GM21737 (cell line): ENCODE measurements at regions not wholly inside any gene's neighbourhood (a gene's known extent, or its start where the extent isn't known, plus 50 kb on each side); places are given as distances from the start of the nearest gene placed in this dataset.

ENCODE experiments used
- ATAC-seq: cut with Tn5 transposase; IDR thresholded peaks from one replicate; pipeline ENCODE4 v1.9.1; 2021; ENCODE audit warnings: mild to moderate bottlenecking, moderate library complexity; ENCODE audit not compliant: unreplicated experiment

DNA sequence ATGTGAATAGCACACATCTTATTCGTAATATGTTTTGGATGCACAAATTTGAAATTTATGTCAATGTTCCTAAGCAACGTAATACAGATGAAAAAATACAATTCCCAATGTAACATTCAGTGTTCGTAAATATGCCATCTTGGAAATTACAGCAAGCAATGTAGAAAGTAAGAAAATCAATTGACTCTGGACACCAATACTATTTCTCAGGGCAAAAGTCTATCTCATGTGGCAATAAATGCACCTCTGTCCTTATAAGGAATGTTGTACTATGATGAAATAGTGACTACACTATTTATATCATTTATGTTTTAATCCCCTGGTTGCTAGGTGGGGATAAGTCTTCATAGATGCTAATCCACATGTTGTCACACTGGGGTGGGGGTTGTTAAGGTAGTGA is 251.2 kb downstream of the GXYLT1 start:
- no peak for ATAC-seq

DNA sequence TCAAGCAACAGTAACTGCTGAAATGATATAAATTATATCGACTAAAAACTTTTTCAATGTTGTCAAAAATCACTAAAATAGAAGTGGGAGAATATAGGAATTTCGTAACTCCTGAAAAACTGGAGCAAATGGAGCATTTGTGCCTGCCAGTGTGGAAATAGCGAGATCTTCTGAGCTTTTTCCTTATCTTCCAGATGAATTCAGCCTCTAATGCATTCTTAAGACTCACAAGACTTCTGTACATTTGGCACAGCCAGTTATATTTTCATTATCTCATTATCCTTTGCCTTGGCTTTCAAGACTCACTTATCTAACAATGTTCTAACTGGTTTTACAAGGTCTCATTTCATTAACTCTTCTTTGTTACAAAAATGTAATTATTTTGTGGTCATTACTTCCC is 252.4 kb downstream of the GXYLT1 start:
- no peak for ATAC-seq

DNA sequence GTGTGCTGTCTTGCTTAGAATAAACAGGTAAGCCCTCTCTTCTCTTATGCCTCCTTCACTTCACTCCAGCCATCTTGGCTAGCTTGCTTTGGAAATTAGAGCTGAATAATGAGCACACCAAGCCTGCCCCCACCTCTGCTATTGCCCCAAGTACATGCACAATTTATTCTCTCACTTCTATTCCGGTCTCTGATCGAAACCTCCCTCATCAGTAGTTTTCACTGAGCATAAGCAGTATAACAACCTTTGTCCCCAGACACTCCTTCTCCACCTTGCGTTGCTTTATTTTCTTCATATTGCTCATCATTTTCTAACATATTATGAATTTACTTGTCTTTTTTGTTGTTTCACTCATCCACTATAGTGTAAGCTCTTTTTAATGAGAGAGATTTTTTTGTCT is 253.4 kb downstream of the GXYLT1 start:
- ATAC-seq: no peak

DNA sequence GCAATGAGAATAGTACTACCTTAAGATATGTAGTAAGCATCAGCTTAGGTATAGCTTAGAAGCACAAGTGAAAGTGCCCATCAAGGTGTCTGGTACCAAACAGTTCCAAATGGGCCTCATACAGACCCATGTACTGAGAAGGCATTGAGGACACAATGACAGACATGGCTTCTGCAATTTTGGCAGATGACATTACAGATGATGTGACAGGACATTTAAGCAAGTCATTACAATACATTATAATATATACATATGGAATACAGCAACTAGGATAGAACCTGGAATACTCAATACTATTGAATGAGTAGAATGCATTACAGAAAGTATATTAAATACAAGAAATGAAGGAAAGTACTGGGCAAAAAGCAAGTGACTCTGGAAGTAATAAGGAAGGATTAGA is 256.4 kb downstream of the GXYLT1 start:
- ATAC-seq: no peak

DNA sequence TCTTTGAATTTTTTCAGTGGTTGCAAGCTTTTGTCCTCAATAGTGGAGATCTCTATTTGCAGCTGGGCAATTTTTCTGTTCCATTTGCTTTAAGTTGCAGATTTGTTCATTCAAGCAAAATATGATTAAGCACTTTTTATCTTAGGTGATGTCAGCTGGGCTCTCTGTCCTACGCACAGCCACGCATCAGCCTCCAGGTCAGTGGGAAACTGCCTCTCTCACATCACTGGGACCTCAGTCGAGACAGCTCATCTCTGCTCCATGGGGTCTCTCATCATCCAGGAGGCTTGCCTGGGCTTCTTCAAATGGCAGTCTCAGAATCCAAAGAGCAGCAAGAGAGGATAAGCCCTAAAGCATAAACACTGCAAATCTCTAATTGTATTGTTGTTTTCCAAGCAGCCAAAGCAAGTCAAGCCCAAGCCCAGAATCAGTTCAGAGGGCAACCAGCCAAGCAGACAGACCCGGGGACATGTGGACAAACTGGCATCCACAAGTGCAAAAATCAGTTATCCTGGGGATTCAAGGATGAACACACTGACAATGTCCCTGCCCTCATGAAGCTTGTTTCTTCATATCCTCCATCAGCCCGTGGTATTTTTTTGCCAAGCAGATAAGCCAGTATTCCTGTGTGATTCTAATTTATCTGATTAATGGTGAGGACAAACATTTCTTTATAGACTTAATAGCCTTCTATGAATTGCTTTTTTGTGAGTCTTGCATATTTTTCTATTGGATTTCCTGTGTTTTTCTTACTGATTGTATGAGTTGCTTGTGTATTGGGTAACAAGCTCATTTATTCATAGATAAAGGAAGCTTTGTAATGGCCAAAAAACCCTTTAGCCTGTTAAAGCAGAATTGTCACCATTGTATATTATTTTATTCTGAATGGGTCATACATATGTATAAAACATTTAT is 262.5 kb downstream of the GXYLT1 start:
- ATAC-seq: no peak

DNA sequence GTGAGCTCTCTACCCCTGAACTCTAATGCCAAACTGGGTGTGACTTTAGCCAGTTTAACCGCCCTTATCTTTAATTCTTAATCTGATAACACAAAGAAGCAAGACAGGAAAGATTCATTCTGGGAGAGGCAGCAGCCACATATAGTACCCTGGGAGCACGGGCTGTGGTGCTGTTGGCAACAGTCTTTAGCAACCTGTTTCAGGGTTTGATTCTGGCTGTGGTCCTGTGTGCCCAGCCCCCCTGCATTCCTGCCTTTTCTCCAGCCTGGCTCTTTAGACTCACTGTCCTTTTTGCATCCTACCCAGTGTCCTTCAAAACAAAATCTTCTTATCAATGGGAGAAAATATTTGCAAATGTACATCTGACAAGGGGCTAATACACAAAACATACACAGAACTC is 275.2 kb downstream of the GXYLT1 start:
- no peak for ATAC-seq

DNA sequence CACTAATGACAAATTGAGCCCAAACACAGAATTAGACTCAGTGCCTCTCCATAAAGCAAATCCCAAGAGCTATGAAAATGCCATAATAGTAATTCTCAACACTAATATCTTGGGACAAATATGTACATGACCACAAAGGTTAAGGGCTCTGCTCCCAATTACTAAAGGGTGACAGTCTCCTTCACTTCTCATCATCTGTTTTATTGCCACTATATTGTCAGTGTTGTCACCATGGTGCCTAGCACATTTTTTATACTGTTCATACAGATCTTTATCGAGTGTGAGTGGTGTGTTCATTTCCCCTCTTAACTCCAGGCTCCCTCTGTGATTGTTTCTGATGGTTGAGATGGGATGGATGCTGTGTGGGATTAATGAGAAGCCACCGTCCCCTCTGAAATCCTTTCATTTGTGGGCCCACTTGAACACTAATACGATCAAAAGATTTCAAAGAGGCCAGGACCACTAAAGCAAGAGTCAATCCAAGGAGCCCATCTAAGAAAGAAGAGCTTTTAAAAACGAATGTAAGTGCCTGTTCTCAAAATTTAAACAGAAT is 277.7 kb downstream of the GXYLT1 start:
- ATAC-seq: no peak

DNA sequence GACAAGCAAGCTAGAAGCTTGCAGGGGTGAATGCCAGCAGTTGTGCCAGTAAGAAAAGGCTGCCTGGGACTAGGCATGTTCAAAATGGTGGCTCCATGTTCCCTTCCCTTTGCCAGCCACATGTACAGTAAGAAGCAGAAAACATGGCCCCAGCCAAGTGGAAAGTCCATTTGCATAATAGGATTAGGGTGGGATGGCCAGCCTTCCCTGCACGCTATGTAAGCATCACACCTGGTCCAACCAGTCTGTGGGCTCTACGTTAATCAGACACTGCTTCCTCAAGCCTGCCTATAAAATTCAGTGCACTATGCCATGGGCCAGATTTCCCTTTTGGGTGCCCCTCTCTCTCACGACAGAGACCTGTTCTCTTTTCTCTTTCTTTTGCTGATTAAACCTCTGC is 288.4 kb downstream of the GXYLT1 start:
- ATAC-seq: no peak

DNA sequence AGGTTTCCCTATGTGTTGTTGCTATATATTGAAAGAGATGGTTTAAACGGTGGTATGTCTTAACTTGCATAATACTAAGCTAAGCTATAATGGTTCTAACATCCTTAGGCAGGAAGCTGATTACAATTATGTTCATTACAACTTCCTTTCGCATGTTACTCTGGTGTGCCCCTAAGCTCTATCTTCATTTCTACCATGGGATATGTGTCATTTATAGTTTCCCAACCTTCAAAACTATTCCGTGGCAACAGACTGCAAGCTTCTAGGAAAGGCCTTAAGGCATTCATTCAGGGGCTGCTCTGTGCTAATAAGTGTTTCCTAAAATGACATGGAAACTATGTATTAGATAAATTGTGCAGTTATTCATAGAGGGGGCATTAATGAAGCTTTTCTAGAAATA is 294.6 kb downstream of the GXYLT1 start:
- ATAC-seq: no peak

DNA sequence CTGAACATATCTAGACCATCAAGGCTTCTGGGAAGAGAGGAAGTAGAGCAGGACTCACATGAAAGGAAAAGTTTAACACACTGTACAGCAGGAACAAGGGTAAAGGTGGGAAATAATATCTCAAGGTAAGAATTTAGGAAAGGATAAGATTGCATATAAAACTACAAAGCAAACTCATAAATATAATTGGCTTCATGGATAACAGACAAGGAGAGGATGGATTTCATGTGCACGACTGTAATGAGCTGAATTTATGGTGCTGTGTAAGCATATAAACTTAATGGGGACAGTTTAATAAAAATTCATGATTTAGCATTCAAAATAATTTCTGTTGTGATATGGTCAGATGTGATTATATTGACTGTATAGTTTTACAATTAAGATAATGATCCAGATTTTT is 298.0 kb downstream of the GXYLT1 start:
- no peak for ATAC-seq

DNA sequence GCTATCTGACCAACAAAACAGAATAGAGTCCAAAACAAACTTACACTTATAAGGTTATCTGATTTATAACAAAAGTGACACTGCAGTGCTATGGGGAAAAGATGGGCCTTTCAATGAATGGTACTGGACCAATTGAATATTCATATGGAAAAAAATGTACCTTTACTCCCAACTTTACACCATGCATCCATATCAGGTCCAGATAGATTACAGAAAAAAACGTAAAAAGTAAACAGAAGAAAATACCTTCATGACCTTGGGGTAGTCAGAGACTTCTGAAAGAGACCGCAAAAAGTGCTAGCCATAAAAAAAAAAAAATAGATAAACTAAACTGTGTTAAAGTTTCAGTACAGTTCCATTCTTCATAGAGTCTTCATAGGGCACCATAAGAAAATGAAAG is 308.3 kb downstream of the GXYLT1 start:
- ATAC-seq: no peak

DNA sequence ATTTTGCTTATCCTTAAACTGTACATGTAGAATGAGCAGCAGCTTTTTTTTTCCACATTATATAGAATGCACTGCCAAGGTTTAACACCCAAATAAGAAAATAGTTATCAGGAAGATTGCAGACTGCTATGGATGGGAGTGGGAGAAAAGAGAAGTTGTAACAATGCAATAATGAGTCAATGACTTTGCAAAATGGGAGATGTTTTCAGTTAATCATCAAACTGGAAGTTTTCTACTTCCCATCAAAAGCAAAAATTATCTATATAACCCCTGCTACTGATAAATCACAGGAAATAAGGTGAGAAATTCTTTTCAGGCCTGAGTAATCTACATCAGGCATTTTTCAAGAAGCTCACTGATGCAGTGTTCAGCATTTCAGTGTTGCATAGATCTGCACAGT is 309.1 kb downstream of the GXYLT1 start:
- ATAC-seq: no peak

DNA sequence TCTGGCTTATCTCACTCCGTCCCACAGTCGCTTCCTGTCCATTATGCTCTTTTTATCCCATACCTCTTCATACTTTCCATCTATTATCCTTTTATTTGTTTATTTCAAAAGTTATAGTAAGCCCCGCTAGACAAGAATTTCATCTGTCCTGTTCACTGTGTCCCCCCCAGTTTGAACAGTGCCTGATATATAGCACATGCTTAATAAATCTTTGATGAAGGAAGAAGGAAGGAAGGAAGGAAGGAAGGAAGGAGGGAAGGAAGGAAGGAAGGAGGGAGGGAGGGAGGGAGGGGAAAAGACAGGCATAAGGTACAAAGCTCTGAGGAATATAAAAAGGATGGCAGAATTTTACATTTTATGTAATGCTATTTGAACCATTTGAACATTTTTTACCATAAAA is 324.7 kb downstream of the GXYLT1 start:
- ATAC-seq: no peak

DNA sequence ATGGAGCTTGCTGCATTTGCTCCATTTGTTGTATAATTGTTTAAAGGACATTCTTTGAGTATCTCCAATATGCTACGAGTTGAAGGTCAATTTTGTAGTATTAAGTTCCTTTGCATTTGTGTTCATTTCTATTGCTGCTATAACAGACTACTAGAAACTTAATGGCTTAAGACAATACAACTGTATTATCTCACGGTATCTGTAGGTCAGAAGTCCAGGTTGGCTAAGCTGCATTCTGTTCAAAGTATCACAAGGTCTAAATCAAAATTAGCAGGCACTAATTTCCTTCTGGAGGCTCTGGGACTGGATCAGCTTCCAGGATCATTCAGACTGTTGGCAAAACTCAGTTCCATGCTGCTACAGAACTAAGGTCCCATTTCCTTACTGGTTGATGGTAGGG is 340.6 kb downstream of the GXYLT1 start:
- ATAC-seq: no peak

DNA sequence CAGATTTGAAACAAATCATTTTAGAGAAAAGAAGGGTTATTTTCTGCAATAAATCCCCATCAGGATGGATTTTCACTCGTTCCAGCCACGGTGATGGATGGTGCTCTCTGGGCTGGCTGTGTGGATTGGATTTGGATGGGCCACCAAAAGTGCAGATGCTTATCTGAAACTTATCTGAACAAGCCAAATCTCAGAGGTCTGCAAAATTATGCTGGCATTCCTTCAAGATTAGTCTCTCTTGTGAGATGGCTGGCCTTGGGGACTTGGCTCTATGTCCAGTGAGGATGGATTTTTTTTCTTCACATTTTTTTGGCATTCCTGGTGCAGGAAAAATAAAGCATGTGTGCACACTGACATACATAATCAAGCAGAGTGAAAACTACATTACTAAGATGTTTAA is 341.9 kb downstream of the GXYLT1 start:
- ATAC-seq: no peak

DNA sequence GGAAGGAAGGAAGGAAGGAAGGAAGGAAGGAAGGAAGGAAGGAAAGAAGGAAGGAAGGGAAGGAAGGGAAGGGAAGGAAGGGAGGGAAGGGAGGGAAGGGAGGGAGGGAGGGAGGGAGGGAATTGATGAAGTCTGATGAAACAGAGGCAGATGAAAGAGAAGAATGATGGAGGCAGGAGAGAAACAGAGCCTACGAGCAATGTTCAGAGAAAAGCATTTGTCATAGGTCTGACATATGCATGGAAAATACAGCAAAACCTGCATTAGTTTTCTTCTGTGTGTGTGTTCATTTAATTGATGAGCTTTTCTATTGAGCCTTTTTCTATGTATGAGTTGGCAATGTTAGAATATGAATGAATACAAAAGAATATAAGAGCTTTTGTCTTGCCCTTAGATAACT is 343.4 kb downstream of the GXYLT1 start:
- no peak for ATAC-seq

DNA sequence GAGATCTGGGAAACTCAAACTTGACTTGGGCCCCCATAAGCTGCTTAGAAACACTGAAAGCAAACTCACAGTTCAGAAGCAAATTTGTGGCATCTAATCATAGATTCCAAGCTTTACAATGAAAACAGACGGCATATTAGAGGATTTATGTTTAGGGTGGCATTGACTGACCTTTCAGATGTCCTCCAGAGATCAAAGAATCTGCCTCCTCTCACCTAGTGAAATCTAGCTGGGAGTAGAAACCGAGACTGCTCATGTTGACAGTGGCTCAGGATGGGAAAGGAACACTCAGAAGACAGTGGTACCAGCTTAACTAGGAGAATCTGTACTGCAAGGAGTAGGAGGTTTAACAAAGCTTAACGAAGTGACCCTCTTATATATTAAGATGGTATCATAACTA is 345.0 kb downstream of the GXYLT1 start:
- ATAC-seq: no peak

DNA sequence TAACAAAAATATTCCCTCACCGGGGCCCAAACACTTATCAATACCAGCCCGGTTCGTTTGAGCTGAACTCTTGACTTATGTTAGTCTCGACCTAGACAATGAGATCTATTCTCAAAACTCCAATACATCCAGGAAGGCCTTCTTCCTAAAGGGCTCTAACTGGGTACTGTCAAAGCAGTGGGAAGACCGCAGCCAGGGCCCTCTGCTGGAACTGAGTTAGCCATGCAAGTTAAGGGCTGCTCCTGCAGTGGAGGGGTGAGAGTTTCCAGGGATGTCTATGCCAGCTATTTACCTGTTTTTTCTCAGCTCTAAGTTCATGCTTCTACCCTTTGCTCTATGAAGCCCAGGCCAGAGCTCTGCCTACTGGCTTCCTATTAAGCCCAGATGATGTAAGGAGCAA is 348.8 kb downstream of the GXYLT1 start:
- ATAC-seq: no peak

DNA sequence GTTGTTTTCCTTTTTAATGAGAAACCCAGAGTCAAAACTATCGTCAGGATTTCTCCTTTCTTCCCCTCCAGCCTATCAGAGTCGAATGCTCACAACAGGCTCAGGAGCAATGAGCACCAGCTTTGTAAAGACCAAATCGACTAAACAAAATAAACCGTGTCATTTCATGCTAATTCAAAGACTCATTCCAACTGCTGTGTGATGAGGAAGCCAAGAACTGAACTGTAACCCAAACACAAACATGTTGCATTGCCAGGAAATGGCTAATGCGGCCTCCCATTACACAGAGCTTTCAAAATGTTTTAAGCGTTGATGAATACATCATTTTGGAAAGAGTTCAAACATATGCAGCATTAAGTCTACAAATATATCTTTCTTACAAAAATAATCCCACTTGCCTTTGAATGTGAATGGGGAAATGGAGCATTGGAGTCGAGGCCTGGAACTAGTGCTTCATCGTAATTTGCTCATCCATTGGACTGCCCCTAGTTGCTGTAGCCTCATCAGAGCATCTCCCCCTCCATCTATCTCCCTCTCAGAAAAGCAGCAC is 349.5 kb downstream of the GXYLT1 start:
- ATAC-seq: no peak

DNA sequence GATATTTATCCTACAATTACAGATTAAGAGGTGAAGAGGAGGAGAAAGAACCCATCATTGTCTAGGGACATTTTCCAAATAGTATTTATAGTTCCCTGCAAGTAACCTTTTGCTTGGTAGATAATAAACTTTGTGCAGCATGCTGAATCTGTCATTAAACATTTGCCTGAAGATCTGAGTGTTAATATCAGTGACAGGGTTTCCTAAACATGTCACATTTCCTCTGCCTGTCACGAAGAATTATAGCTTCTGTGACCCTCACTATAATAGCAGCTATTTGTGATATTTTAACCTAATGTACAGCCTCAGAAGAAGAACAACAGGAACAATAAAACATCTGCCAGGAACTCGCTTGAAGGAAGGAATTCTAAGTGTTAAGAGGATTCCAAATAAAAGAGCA is 350.3 kb downstream of the GXYLT1 start:
- no peak for ATAC-seq

DNA sequence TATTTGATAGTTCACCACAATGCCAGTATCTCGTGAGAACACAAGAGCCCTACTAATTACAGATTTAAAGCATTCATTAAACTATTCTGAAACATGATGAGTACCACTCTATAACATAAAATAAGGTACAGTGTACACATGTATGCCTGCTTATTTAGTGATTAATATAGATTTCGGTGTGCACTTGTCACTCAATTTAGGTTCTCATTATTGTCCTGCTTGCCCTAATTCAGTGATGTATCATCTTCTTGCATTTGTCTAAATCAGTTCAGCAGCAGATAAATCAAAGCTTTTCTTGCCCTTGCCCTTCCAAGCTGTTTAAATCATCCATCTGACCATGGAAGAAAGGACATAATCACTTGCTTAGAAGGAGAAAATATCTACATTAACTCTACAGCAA is 359.7 kb downstream of the GXYLT1 start:
- no peak for ATAC-seq

DNA sequence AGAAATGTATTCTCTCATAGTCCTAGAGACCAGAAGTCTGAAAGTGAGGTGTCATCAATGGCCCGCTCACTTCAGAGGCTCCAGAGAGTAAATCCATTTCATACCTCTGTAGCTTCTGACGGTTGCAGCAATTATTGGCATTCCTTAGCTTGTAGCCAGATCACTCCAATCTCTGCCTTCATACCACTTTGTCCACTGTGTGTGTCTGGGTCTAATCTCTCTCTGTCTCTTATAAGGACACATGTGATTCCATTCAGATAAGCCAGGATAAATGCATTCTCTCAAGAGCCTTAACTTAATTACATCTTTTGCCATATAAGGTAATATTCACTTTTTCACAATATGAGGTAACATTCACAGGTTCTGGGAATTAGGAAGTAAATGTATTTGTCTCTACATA is 365.7 kb downstream of the GXYLT1 start:
- ATAC-seq: no peak
